BJ (cell line): ENCODE measurements at regions not wholly inside any gene's neighbourhood (a gene's known extent, or its start where the extent isn't known, plus 50 kb on each side); places are given as distances from the start of the nearest gene placed in this dataset.

Source experiments
- CTCF ChIA-PET: fragments of 350-600 bp; formaldehyde crosslinking; extraction: SDS; loops from one replicate; lab custom pipeline; 2021; ENCODE audit warnings: antibody characterized with exemption, inconsistent platforms; lab: Yijun Ruan, JAX
- POLR2A ChIA-PET: fragments of 300-600 bp; sonication (Branson Sonifier 250); formaldehyde crosslinking; extraction: SDS; loops from one replicate; lab custom pipeline; 2021; ENCODE audit warnings: antibody characterized with exemption; lab: Charles Lee
- DNase-seq: peaks from one replicate; pipeline ENCODE4 v3.0.0-alpha.2; 2011; ENCODE audit warnings: low read depth
- H3K27me3 ChIP-seq: 2 replicates; pipeline ENCODE4 v1.6.0; 2011; ENCODE audit warnings: low read length; ENCODE audit not compliant: control insufficient read depth, insufficient read depth
- H3K36me3 ChIP-seq: 2 replicates; pipeline ENCODE4 v1.5.1; 2011; ENCODE audit warnings: low read length; ENCODE audit not compliant: control insufficient read depth, insufficient read depth
- H3K4me3 ChIP-seq: 2 replicates; pipeline ENCODE4 v1.5.1; 2011; ENCODE audit warnings: low read depth, mild to moderate bottlenecking, control low read depth, low read length
- TF ChIP-seq, protein P1 (sequence below): IDR thresholded peaks from 2 replicates; pipeline ENCODE4 v1.5.1; 2011; ENCODE audit warnings: low read depth, mild to moderate bottlenecking, control low read depth, inconsistent platforms, low read length, moderate library complexity; ENCODE audit not compliant: insufficient read depth

GRCh38 chr12:17695495-17695894 is 394.5 kb downstream of the RERGL start:
- Histone ChIP-seq H3K36me3 (no peaks in the 10 kb centered on the region), H3K4me3 (no peak overlapping the region), H3K27me3 (no peaks in the 10 kb centered on the region)
- no peak for DNase-seq
- POLR2A ChIA-PET: no interaction called here
- CTCF ChIA-PET: no interaction called here
- TF ChIP-seq, protein P1, sequence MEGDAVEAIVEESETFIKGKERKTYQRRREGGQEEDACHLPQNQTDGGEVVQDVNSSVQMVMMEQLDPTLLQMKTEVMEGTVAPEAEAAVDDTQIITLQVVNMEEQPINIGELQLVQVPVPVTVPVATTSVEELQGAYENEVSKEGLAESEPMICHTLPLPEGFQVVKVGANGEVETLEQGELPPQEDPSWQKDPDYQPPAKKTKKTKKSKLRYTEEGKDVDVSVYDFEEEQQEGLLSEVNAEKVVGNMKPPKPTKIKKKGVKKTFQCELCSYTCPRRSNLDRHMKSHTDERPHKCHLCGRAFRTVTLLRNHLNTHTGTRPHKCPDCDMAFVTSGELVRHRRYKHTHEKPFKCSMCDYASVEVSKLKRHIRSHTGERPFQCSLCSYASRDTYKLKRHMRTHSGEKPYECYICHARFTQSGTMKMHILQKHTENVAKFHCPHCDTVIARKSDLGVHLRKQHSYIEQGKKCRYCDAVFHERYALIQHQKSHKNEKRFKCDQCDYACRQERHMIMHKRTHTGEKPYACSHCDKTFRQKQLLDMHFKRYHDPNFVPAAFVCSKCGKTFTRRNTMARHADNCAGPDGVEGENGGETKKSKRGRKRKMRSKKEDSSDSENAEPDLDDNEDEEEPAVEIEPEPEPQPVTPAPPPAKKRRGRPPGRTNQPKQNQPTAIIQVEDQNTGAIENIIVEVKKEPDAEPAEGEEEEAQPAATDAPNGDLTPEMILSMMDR: no peak

DNA sequence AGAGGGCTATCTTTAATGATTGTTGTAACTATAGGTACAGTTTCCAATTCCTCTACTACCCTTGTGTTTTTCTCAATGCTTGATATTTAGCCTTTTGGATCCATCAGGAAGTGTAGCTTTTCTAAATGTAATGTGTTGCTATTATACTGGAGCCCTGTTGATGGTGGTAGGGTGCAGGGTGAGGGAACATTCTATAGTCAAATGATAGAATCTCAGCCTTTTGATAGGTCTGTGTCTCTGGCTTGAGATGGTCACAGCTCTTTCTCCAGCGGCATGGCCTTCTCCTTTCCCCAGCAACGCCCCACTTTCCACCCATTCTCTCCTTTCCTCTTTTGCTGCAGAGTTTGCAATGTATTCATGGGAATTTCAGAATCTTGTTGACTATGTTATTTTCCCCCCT is 398.6 kb downstream of the RERGL start:
- POLR2A ChIA-PET: no interaction called here
- H3K36me3 ChIP-seq: no peaks in the 10 kb centered on the region
- TF ChIP-seq, protein P1: no peak
- H3K4me3 ChIP-seq: no peak overlapping the region
- CTCF ChIA-PET: no interaction called here
- no peaks in the 10 kb centered on the region for H3K27me3 ChIP-seq
- DNase-seq: no peak

DNA sequence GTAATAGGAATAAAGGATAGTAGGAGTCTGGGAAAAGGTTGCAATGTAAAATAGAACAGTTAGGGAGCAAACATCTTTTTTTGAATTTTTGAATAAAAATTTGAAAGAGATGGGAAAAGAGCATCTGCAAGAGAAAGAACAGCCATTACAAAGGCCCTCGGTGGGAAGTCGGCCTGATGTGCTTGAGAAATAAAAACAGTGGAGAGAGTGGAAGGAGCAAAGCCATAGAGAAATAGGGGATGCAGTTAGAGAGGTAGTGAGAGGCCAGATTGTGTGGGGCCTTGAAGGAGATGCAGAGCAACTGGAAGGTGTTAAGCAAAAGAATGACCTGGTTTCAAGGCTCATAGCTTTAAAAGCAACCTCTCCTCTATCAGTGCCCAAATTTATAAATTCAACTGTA is 409.8 kb downstream of the RERGL start:
- TF ChIP-seq, protein P1: no peak
- H3K27me3 ChIP-seq: no peaks in the 10 kb centered on the region
- no peak for DNase-seq
- ChIA-PET CTCF (interaction anchor here (0.7 kb wide), 1 partner anchor 37 kb away, joined by 3 read pairs; no protein-coding TSS in a partner anchor), POLR2A (no interaction called here)
- H3K4me3 ChIP-seq: no peak overlapping the region
- H3K36me3 ChIP-seq: no peaks in the 10 kb centered on the region

DNA sequence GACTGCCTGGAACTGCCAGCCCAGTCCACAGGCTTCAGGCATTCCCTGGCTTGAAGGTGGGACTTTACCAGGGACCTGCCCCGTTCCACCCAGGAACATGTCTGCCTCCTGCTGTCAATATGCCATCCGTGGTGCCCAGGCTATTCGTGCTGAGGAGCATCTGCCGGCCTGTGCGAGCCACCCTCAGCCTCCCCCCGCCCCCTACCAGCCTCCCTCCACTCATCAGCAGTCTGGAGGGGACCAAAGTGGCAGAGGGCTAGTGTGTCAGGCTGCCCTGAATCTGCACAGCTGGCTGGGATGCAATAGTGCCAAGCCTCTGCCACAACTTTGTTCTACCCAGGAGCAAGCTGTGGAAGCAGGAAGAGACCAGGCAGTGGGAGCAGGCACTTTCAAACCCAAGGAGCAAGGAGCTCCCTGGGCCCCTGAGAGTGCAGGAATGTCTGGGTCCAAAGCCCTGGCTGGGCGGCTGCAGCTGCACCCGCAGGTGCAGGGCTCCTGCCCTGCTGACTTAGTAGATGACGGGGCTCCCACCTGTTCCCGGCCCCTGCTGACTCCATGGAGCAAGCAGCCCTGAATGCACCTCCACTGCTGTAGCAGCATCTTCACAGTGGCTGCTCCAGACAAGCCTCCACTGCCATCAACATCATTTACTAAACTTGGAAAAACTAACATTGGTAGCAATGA is 423.2 kb downstream of the RERGL start:
- CTCF ChIA-PET: no interaction called here
- TF ChIP-seq, protein P1: no peak
- no peak overlapping the region for H3K4me3 ChIP-seq
- DNase-seq: no peak
- POLR2A ChIA-PET: no interaction called here
- H3K27me3 ChIP-seq: no peaks in the 10 kb centered on the region
- no peaks in the 10 kb centered on the region for H3K36me3 ChIP-seq

GRCh38 chr12:17665839-17666238 is 424.2 kb downstream of the RERGL start:
- Histone ChIP-seq H3K27me3 (no peaks in the 10 kb centered on the region), H3K36me3 (no peaks in the 10 kb centered on the region), H3K4me3 (no peak overlapping the region)
- TF ChIP-seq, protein P1: no peak
- DNase-seq: no peak
- CTCF ChIA-PET: no interaction called here
- POLR2A ChIA-PET: no interaction called here
